ENCODE measurements at regions not wholly inside any gene's neighbourhood (a gene's known extent, or its start where the extent isn't known, plus 50 kb on each side); places are given as distances from the start of the nearest gene placed in this dataset.

- H3K4me3 ChIP-seq (ENCODE audit: low read depth, low read length, poor library complexity, severe bottlenecking), result no peak overlapping the region
- H3K4me1 ChIP-seq (ENCODE audit: insufficient read depth, low read length, poor library complexity, severe bottlenecking), result no peaks in the 10 kb centered on the region
- peaks cover 11% of the 10 kb centered on the region for H3K9me3 ChIP-seq (ENCODE audit: low read depth, low read length, poor library complexity, severe bottlenecking)
- no peak overlapping the region for H3K27ac ChIP-seq (ENCODE audit: low read depth, low read length, poor library complexity, severe bottlenecking)
- CTCF ChIA-PET, result no interaction called here
- no peak for DNase-seq (ENCODE audit: low spot score)
- no TSS peak for BruUV-seq (replicated peaks)
- no peaks in the 10 kb centered on the region for H3K27me3 ChIP-seq (replicated peaks; ENCODE audit: insufficient read depth, low read depth, low read length, poor library complexity)
- intact Hi-C loops (cut with micrococcal nuclease; ENCODE audit: unreplicated experiment), result no loop called here
- no peak for TF ChIP-seq EZH2 (IDR thresholded peaks at IDR 0.05; ENCODE audit: borderline replicate concordance, low read depth, low read length, poor library complexity, severe bottlenecking)
- no peak for TF ChIP-seq CTCF (conservative IDR thresholded peaks at IDR 0.05; ENCODE audit: low read depth, low read length)
- POLR2A ChIA-PET (ENCODE audit: low non-redundant PET), result no interaction called here
- H3K36me3 ChIP-seq (ENCODE audit: insufficient read depth, low read length, poor library complexity, severe bottlenecking), result no peaks in the 10 kb centered on the region
These were observed 959.3 kb downstream of the SH3BGRL start for GRCh38 chrX:82161195-82161594.

GRCh38 chrX:82163701-82164100 lies 961.8 kb downstream of the SH3BGRL start:
- no peaks in the 10 kb centered on the region for H3K27me3 ChIP-seq (replicated peaks; ENCODE audit: insufficient read depth, low read depth, low read length, poor library complexity)
- no peak overlapping the region for H3K27ac ChIP-seq (ENCODE audit: low read depth, low read length, poor library complexity, severe bottlenecking)
- no TSS peak for BruUV-seq (replicated peaks)
- no peak for TF ChIP-seq EZH2 (IDR thresholded peaks at IDR 0.05; ENCODE audit: borderline replicate concordance, low read depth, low read length, poor library complexity, severe bottlenecking)
- no peak for TF ChIP-seq CTCF (conservative IDR thresholded peaks at IDR 0.05; ENCODE audit: low read depth, low read length)
- intact Hi-C loops (cut with micrococcal nuclease; ENCODE audit: unreplicated experiment), result no loop called here
- H3K4me3 ChIP-seq (ENCODE audit: low read depth, low read length, poor library complexity, severe bottlenecking), result no peak overlapping the region
- DNase-seq (ENCODE audit: low spot score), result no peak
- H3K36me3 ChIP-seq (ENCODE audit: insufficient read depth, low read length, poor library complexity, severe bottlenecking), result no peaks in the 10 kb centered on the region
- H3K9me3 ChIP-seq (ENCODE audit: low read depth, low read length, poor library complexity, severe bottlenecking), result peaks cover 8% of the 10 kb centered on the region
- ChIA-PET POLR2A (ENCODE audit: low non-redundant PET) (no interaction called here), CTCF (no interaction called here)
- no peaks in the 10 kb centered on the region for H3K4me1 ChIP-seq (ENCODE audit: insufficient read depth, low read length, poor library complexity, severe bottlenecking)

GRCh38 chrX:82196866-82197265 lies 995.0 kb downstream of the SH3BGRL start:
- no peaks in the 10 kb centered on the region for H3K27me3 ChIP-seq (replicated peaks; ENCODE audit: insufficient read depth, low read depth, low read length, poor library complexity)
- H3K9me3 ChIP-seq (ENCODE audit: low read depth, low read length, poor library complexity, severe bottlenecking), result peaks cover 11% of the 10 kb centered on the region
- ChIA-PET CTCF (no interaction called here), POLR2A (ENCODE audit: low non-redundant PET) (no interaction called here)
- no peaks in the 10 kb centered on the region for H3K36me3 ChIP-seq (ENCODE audit: insufficient read depth, low read length, poor library complexity, severe bottlenecking)
- no peak for TF ChIP-seq CTCF (conservative IDR thresholded peaks at IDR 0.05; ENCODE audit: low read depth, low read length)
- no peak for TF ChIP-seq EZH2 (IDR thresholded peaks at IDR 0.05; ENCODE audit: borderline replicate concordance, low read depth, low read length, poor library complexity, severe bottlenecking)
- no peak overlapping the region for H3K27ac ChIP-seq (ENCODE audit: low read depth, low read length, poor library complexity, severe bottlenecking)
- H3K4me1 ChIP-seq (ENCODE audit: insufficient read depth, low read length, poor library complexity, severe bottlenecking), result no peaks in the 10 kb centered on the region
- no peak for DNase-seq (ENCODE audit: low spot score)
- intact Hi-C loops (cut with micrococcal nuclease; ENCODE audit: unreplicated experiment), result no loop called here
- H3K4me3 ChIP-seq (ENCODE audit: low read depth, low read length, poor library complexity, severe bottlenecking), result no peak overlapping the region
- no TSS peak for BruUV-seq (replicated peaks)
